Testis (tissue), 2 donors: ENCODE measurements at regions not wholly inside any gene's neighbourhood (a gene's known extent, or its start where the extent isn't known, plus 50 kb on each side); places are given as distances from the start of the nearest gene placed in this dataset.

ENCODE experiments used
- DNase-seq: peaks from one replicate; pipeline ENCODE4 v3.0.0-alpha.2; 2019
- H3K27ac ChIP-seq, 2 donors: fragments of 200-600 bp; sonication (generic); one replicate each; pipeline ENCODE4 v1.5.1; 2019
- H3K27me3 ChIP-seq: fragments of 200-600 bp; sonication (generic); one replicate; pipeline ENCODE4 v1.5.1; 2019
- H3K36me3 ChIP-seq: fragments of 200-600 bp; sonication (generic); one replicate; pipeline ENCODE4 v1.5.1; 2017; ENCODE audit warnings: low read depth; ENCODE audit errors: missing control alignments
- H3K4me1 ChIP-seq: fragments of 200-600 bp; sonication (generic); one replicate; pipeline ENCODE4 v1.5.1; 2019
- H3K4me3 ChIP-seq, 2 donors: fragments of 200-600 bp; sonication (generic); one replicate each; pipeline ENCODE4 v1.5.1; 2017 to 2019
- H3K9me3 ChIP-seq: fragments of 200-600 bp; sonication (generic); one replicate; pipeline ENCODE4 v1.5.1; 2017
- POLR2A ChIP-seq: fragments of 450-650 bp; IDR thresholded peaks from one replicate; pipeline ENCODE4 v1.6.1; 2017; ENCODE audit warnings: antibody characterized with exemption, mild to moderate bottlenecking, moderate library complexity
- WGBS, 2 donors: methylation state at CpG; one replicate each; pipeline ENCODE4 v1.1.5; 2018; 5-methylcytosine and 5-hydroxymethylcytosine counted together
- intact Hi-C: fragments of 100-400 bp; cut with DNase I; formaldehyde crosslinking; loops from one replicate; pipeline ENCODE4 v1.15.1; 2023; ENCODE audit warnings: low total_unique reads
- TF ChIP-seq, protein P1 (sequence below), 3 experiments: fragments of 450-650 bp in 2 of 3; fragments of 200-600 bp in 1 of 3; sonication (generic) in 1 of 3; IDR thresholded peaks; one replicate each; pipeline ENCODE4 v1.5.1; 2016 to 2019; ENCODE audit warnings: antibody characterized with exemption in 3 of 3, mild to moderate bottlenecking in 2 of 3, moderate library complexity in 1 of 3

DNA sequence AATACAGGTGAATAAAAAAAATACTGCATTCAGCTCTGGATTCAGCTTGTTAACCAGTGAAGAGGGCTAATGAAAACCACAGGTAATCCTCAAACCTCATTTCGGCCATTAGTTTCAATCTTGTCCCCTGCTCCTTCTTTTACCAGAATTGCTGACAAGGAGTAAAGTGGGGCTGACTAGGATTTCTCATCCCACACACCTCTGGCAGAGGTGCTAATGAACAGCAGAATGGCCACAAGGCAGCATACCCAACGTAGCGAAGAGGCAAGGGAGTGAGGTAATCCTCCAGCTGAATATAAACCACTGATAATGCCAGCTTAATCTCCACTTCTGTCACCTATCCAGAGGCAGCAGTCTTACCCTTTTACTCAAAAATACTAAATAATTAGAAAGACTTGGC lies 248.8 kb upstream of the CDIN1 start:
- intact Hi-C loops, result no loop called here
- H3K4me1 ChIP-seq, result no peaks in the 10 kb centered on the region
- no peak overlapping the region for H3K27ac ChIP-seq
- H3K9me3 ChIP-seq, result no peaks in the 10 kb centered on the region
- H3K27me3 ChIP-seq, result no peaks in the 10 kb centered on the region
- 66 to 86% methylated on average over 3 of the region's 3 CpGs for WGBS, 2 donors
- TF ChIP-seq POLR2A, result no peak
- TF ChIP-seq, protein P1, sequence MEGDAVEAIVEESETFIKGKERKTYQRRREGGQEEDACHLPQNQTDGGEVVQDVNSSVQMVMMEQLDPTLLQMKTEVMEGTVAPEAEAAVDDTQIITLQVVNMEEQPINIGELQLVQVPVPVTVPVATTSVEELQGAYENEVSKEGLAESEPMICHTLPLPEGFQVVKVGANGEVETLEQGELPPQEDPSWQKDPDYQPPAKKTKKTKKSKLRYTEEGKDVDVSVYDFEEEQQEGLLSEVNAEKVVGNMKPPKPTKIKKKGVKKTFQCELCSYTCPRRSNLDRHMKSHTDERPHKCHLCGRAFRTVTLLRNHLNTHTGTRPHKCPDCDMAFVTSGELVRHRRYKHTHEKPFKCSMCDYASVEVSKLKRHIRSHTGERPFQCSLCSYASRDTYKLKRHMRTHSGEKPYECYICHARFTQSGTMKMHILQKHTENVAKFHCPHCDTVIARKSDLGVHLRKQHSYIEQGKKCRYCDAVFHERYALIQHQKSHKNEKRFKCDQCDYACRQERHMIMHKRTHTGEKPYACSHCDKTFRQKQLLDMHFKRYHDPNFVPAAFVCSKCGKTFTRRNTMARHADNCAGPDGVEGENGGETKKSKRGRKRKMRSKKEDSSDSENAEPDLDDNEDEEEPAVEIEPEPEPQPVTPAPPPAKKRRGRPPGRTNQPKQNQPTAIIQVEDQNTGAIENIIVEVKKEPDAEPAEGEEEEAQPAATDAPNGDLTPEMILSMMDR (IDR thresholded peaks at IDR 0.05), result no peak
- H3K4me3 ChIP-seq, result no peak overlapping the region
- no peak for DNase-seq
- no peaks in the 10 kb centered on the region for H3K36me3 ChIP-seq

DNA sequence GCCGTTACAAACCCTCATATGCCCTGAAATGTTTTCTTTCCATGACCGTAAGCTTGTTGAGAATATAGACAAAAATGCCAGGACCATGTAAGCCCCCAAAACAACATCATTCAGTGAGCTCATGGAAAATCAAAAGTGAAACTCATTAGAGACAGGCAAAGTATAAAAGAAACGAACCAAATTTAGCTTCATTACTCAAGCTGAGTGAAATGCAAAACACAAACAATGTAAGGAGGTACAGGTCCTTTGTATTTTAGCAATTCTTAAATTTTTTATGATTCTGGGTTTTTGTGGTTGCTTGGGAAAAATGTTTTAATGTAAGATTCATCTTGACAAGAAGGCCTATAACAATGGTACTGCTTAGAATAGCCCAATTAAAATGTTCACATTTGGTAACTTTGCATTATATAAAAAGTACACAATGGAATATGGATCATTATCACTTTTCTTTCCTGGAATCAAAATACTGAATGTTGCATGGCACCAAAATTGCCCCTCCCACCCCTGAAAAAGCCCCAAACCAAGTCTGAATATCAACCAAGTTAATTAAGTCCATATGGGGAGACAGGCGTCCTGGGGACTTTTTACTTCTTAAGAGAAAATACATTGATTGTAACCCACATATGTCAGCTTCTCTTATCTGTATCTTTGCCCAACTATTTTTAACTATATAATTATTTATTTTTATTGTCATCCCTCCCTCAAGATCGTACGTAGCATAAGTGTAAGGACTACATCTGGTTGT lies 247.7 kb upstream of the CDIN1 start:
- TF ChIP-seq POLR2A, result no peak
- TF ChIP-seq, protein P1 (IDR thresholded peaks at IDR 0.05), result no peak
- H3K4me1 ChIP-seq, result no peaks in the 10 kb centered on the region
- DNase-seq, result no peak
- intact Hi-C loops, result no loop called here
- no peaks in the 10 kb centered on the region for H3K36me3 ChIP-seq
- no peak overlapping the region for H3K4me3 ChIP-seq
- no peaks in the 10 kb centered on the region for H3K27me3 ChIP-seq
- no peaks in the 10 kb centered on the region for H3K9me3 ChIP-seq
- H3K27ac ChIP-seq, result no peak overlapping the region
- 73 to 75% methylated on average over 6 of the region's 6 CpGs for WGBS, 2 donors

DNA sequence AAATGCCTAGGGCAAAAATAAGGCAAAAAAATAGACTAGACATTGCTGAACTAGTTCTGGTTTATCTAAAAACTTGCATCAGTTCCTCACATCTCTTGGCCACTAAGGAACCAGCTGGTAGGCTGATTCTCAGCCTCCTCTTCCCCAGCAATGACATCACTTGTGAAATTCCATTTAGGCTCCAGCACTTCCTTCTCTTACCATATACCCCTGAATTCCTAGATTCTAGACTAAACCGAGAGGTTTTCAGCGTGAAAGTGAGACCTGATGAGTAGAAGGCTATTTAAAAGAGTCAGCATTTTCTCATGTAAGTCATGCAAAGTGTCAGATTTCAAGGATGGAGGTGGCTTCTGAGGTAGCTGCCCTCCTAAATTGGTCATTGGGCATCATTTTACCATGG lies 247.1 kb upstream of the CDIN1 start:
- Histone ChIP-seq H3K27ac (no peak overlapping the region), H3K4me1 (no peaks in the 10 kb centered on the region), H3K27me3 (no peaks in the 10 kb centered on the region), H3K9me3 (no peaks in the 10 kb centered on the region), H3K36me3 (no peaks in the 10 kb centered on the region), H3K4me3 (no peak overlapping the region)
- intact Hi-C loops, result no loop called here
- 84 to 97% methylated on average over 2 of the region's 2 CpGs for WGBS, 2 donors
- TF ChIP-seq, protein P1 (IDR thresholded peaks at IDR 0.05), result no peak
- TF ChIP-seq POLR2A, result no peak
- DNase-seq, result no peak

DNA sequence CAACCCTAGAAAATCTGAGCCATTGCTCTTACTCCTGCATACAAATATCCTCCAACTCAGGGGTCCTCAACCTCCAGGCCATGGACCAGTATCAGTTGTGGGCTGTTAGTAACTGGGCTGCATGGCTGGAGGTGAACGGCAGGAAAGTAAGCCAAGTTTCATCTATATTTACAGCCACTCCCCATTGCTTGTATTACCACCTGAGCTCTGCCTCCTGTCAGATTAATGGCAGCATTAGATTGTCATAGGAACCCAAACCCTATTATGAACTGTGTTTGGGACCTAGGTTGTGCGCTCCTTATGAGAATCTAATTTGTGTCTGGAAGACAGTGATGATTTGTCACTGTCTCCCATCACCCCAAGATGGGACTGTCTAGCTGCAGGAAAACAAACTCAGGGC lies 246.5 kb upstream of the CDIN1 start:
- H3K36me3 ChIP-seq, result no peaks in the 10 kb centered on the region
- no peak for DNase-seq
- H3K9me3 ChIP-seq, result no peaks in the 10 kb centered on the region
- 91 to 98% methylated on average over 2 of the region's 2 CpGs for WGBS, 2 donors
- no peak overlapping the region for H3K4me3 ChIP-seq
- no peaks in the 10 kb centered on the region for H3K27me3 ChIP-seq
- TF ChIP-seq, protein P1 (IDR thresholded peaks at IDR 0.05), result no peak
- no peak for TF ChIP-seq POLR2A
- intact Hi-C loops, result no loop called here
- no peaks in the 10 kb centered on the region for H3K4me1 ChIP-seq
- H3K27ac ChIP-seq, result no peak overlapping the region

DNA sequence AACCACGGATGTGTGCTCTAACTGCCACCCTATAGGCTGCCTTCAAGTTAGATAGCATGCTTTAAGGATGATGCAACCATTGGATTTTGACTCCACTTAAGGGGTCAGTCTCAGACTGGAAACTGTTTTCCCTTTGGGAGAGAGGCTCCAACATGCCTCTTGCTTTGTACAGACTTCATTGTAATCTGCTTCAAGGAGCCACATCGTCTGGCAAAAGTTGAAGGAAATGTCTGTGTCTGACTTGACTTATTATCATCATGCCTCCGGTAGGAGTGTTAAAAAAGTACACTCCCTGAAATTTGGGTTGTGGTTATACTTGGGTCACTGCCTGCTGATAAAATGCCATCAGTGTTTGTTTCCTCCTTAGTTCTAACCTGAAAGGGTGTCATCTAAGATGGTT lies 245.4 kb upstream of the CDIN1 start:
- Histone ChIP-seq H3K36me3 (no peaks in the 10 kb centered on the region), H3K4me3 (no peak overlapping the region), H3K9me3 (no peaks in the 10 kb centered on the region), H3K4me1 (no peaks in the 10 kb centered on the region), H3K27me3 (no peaks in the 10 kb centered on the region), H3K27ac (no peak overlapping the region)
- no peak for DNase-seq
- no peak for TF ChIP-seq POLR2A
- TF ChIP-seq, protein P1 (IDR thresholded peaks at IDR 0.05), result no peak
- intact Hi-C loops, result no loop called here
- 41 to 45% methylated on average over 3 of the region's 3 CpGs for WGBS, 2 donors
